Neural cell (in vitro differentiated cells): ENCODE measurements at regions not wholly inside any gene's neighbourhood (a gene's known extent, or its start where the extent isn't known, plus 50 kb on each side); places are given as distances from the start of the nearest gene placed in this dataset.

ENCODE experiments used
- H2AFZ ChIP-seq: fragments of 200-600, 300-800 bp; sonication (generic), shearing (Covaris generic); 2 replicates; pipeline ENCODE4 v1.6.0; 2014; ENCODE audit warnings: low read depth, mild to moderate bottlenecking, antibody characterized with exemption, low read length, moderate library complexity
- H3F3A ChIP-seq: fragments of 200-600 bp; shearing (Covaris generic); 2 replicates; pipeline ENCODE4 v1.6.1; 2016; ENCODE audit warnings: mild to moderate bottlenecking, moderate library complexity, mixed read lengths, antibody characterized with exemption, low read length; ENCODE audit not compliant: insufficient read depth, poor library complexity, severe bottlenecking
- H3K27ac ChIP-seq: fragments of 200-600, 300-800 bp; sonication (generic), shearing (Covaris generic); 2 replicates; pipeline ENCODE4 v1.5.1; 2014; ENCODE audit warnings: mild to moderate bottlenecking, low read length, moderate library complexity
- H3K27me3 ChIP-seq: fragments of 300-800, 200-600 bp; sonication (generic), shearing (Covaris generic); 2 replicates; pipeline ENCODE4 v1.6.0; 2014; ENCODE audit warnings: mild to moderate bottlenecking, low read depth, low read length, moderate library complexity; ENCODE audit not compliant: insufficient read depth
- H3K36me3 ChIP-seq: fragments of 300-800, 200-600 bp; sonication (generic), shearing (Covaris generic); 2 replicates; pipeline ENCODE4 v1.5.1; 2014; ENCODE audit warnings: mild to moderate bottlenecking, antibody characterized with exemption, low read length, moderate library complexity; ENCODE audit not compliant: insufficient read depth
- H3K4me2 ChIP-seq: fragments of 300-800, 200-600 bp; sonication (generic), shearing (Covaris generic); 2 replicates; pipeline ENCODE4 v1.6.0; 2014; ENCODE audit warnings: mild to moderate bottlenecking, low read length
- H3K4me3 ChIP-seq: fragments of 300-800, 200-600 bp; sonication (generic), shearing (Covaris generic); 2 replicates; pipeline ENCODE4 v1.5.1; 2014; ENCODE audit warnings: mild to moderate bottlenecking, low read length, moderate library complexity
- H3K79me2 ChIP-seq: fragments of 200-600 bp; shearing (Covaris generic); replicated peaks from 2 replicates; pipeline ENCODE4 v1.6.0; 2014; ENCODE audit warnings: mild to moderate bottlenecking, low read length, moderate library complexity; ENCODE audit not compliant: insufficient read depth
- H3K9ac ChIP-seq: fragments of 300-800, 200-600 bp; sonication (generic), shearing (Covaris generic); 2 replicates; pipeline ENCODE4 v1.6.1; 2016; ENCODE audit warnings: mild to moderate bottlenecking, low read length, mixed read lengths
- H3K9me2 ChIP-seq: fragments of 200-600 bp; shearing (Covaris generic); 2 replicates; pipeline ENCODE4 v1.6.1; 2016; ENCODE audit warnings: mild to moderate bottlenecking, low read length, mixed read lengths; ENCODE audit not compliant: insufficient read depth
- H3K9me3 ChIP-seq: fragments of 200-600, 300-800 bp; sonication (generic), shearing (Covaris generic); 2 replicates; pipeline ENCODE4 v1.6.1; 2016; ENCODE audit warnings: mild to moderate bottlenecking, mixed run types, low read length, moderate library complexity, mixed read lengths
- H4K20me1 ChIP-seq: fragments of 200-600 bp; shearing (Covaris generic); 2 replicates; pipeline ENCODE4 v1.6.1; 2016; ENCODE audit warnings: mild to moderate bottlenecking, mixed run types; ENCODE audit not compliant: insufficient read depth
- CTCF ChIP-seq: fragments of 450-650 bp; IDR thresholded peaks from 2 replicates; pipeline ENCODE4 v1.5.1; 2014; ENCODE audit warnings: antibody characterized with exemption, mild to moderate bottlenecking, moderate library complexity; ENCODE audit not compliant: poor library complexity, severe bottlenecking
- EP300 ChIP-seq: fragments of 450-650 bp; conservative IDR thresholded peaks from 2 replicates; pipeline ENCODE4 v1.6.1; 2014; ENCODE audit warnings: antibody characterized with exemption, mild to moderate bottlenecking, moderate library complexity; ENCODE audit not compliant: poor library complexity, severe bottlenecking
- EZH2 ChIP-seq: fragments of 200-600, 300-800 bp; shearing (Covaris generic), sonication (generic); IDR thresholded peaks from 2 replicates; pipeline ENCODE4 v1.6.1; 2014; ENCODE audit warnings: antibody characterized with exemption, low read length, borderline replicate concordance, mild to moderate bottlenecking; ENCODE audit not compliant: insufficient read depth, poor library complexity, severe bottlenecking
- MXI1 ChIP-seq: fragments of 450-650 bp; conservative IDR thresholded peaks from 2 replicates; pipeline ENCODE4 v1.6.1; 2014; ENCODE audit warnings: antibody characterized with exemption, mild to moderate bottlenecking; ENCODE audit not compliant: poor library complexity, severe bottlenecking
- POLR2AphosphoS5 ChIP-seq: IDR thresholded peaks from 2 replicates; pipeline ENCODE4 v1.6.1; 2012
- RAD21 ChIP-seq: fragments of 450-650 bp; conservative IDR thresholded peaks from 2 replicates; pipeline ENCODE4 v1.6.1; 2014; ENCODE audit warnings: antibody characterized with exemption, mild to moderate bottlenecking, moderate library complexity
- REST ChIP-seq: IDR thresholded peaks from 2 replicates; pipeline ENCODE4 v1.6.1; 2012; ENCODE audit warnings: borderline replicate concordance
- SMC3 ChIP-seq: fragments of 450-650 bp; conservative IDR thresholded peaks from 2 replicates; pipeline ENCODE4 v1.6.1; 2014; ENCODE audit warnings: antibody characterized with exemption, mild to moderate bottlenecking, moderate library complexity; ENCODE audit not compliant: poor library complexity
- TAF1 ChIP-seq: IDR thresholded peaks from 2 replicates; pipeline ENCODE4 v1.6.1; 2012; ENCODE audit warnings: low read depth

- H2AFZ ChIP-seq, result no peak overlapping the region
- H3K36me3 ChIP-seq, result no peaks in the 10 kb centered on the region
- H3K27me3 ChIP-seq, result no peaks in the 10 kb centered on the region
- no peaks in the 10 kb centered on the region for H4K20me1 ChIP-seq
- no peak overlapping the region for H3K27ac ChIP-seq
- H3K4me3 ChIP-seq, result no peak overlapping the region
- no peaks in the 10 kb centered on the region for H3K9me2 ChIP-seq
- no peaks in the 10 kb centered on the region for H3K9me3 ChIP-seq
- H3K79me2 ChIP-seq, result no peaks in the 10 kb centered on the region
- H3F3A ChIP-seq, result no peaks in the 10 kb centered on the region
- no peak overlapping the region for H3K4me2 ChIP-seq
- TF ChIP-seq TAF1 (no peak), REST (no peak), EP300 (no peak), MXI1 (no peak), EZH2 (no peak), POLR2AphosphoS5 (no peak), CTCF (no peak), SMC3 (no peak), RAD21 (no peak)
- H3K9ac ChIP-seq, result no peak overlapping the region
Measured at GRCh38 chrX:43589735-43590134, 66.4 kb upstream of the MAOA start.

- Histone ChIP-seq H3K4me3 (no peak overlapping the region), H2AFZ (no peak overlapping the region), H3K27me3 (no peaks in the 10 kb centered on the region), H3F3A (no peaks in the 10 kb centered on the region), H3K79me2 (no peaks in the 10 kb centered on the region), H4K20me1 (no peaks in the 10 kb centered on the region), H3K27ac (no peak overlapping the region), H3K36me3 (no peaks in the 10 kb centered on the region), H3K4me2 (no peak overlapping the region), H3K9me2 (no peaks in the 10 kb centered on the region), H3K9me3 (no peaks in the 10 kb centered on the region), H3K9ac (no peak overlapping the region)
- TF ChIP-seq CTCF, result no peak
Measured at GRCh38 chrX:43590150-43590549, 65.9 kb upstream of the MAOA start.
